Neural cell (in vitro differentiated cells): ENCODE measurements at regions not wholly inside any gene's neighbourhood (a gene's known extent, or its start where the extent isn't known, plus 50 kb on each side); places are given as distances from the start of the nearest gene placed in this dataset.

ENCODE experiments used
- EP300 ChIP-seq: fragments of 450-650 bp; conservative IDR thresholded peaks from 2 replicates; pipeline ENCODE4 v1.6.1; 2014; ENCODE audit warnings: antibody characterized with exemption, mild to moderate bottlenecking, moderate library complexity; ENCODE audit not compliant: poor library complexity, severe bottlenecking
- EZH2 ChIP-seq: fragments of 200-600, 300-800 bp; shearing (Covaris generic), sonication (generic); IDR thresholded peaks from 2 replicates; pipeline ENCODE4 v1.6.1; 2014; ENCODE audit warnings: antibody characterized with exemption, low read length, borderline replicate concordance, mild to moderate bottlenecking; ENCODE audit not compliant: insufficient read depth, poor library complexity, severe bottlenecking
- POLR2AphosphoS5 ChIP-seq: IDR thresholded peaks from 2 replicates; pipeline ENCODE4 v1.6.1; 2012
- RAD21 ChIP-seq: fragments of 450-650 bp; conservative IDR thresholded peaks from 2 replicates; pipeline ENCODE4 v1.6.1; 2014; ENCODE audit warnings: antibody characterized with exemption, mild to moderate bottlenecking, moderate library complexity
- TF ChIP-seq, protein P1 (sequence below): fragments of 450-650 bp; IDR thresholded peaks from 2 replicates; pipeline ENCODE4 v1.5.1; 2014; ENCODE audit warnings: antibody characterized with exemption, mild to moderate bottlenecking, moderate library complexity; ENCODE audit not compliant: poor library complexity, severe bottlenecking

DNA sequence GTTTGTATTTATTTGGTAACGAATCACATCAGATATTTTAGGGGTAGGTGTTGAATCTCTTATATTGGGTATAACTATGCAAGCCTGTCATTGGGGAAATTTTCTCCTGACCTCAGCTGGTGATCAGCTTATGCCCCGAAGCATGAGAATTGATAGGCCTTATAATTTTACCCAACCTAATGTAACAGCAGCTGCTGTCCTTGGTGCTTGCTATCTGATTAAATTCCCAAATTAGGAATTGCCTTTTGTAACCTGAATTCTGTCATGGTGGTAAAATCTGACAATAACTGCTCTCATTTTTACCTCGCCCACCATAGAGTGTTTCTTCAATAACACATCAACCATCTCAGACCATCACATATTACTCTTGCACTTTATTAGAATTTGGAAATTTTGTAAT is 1542.6 kb upstream of the PIK3C3 start:
- TF ChIP-seq, protein P1, sequence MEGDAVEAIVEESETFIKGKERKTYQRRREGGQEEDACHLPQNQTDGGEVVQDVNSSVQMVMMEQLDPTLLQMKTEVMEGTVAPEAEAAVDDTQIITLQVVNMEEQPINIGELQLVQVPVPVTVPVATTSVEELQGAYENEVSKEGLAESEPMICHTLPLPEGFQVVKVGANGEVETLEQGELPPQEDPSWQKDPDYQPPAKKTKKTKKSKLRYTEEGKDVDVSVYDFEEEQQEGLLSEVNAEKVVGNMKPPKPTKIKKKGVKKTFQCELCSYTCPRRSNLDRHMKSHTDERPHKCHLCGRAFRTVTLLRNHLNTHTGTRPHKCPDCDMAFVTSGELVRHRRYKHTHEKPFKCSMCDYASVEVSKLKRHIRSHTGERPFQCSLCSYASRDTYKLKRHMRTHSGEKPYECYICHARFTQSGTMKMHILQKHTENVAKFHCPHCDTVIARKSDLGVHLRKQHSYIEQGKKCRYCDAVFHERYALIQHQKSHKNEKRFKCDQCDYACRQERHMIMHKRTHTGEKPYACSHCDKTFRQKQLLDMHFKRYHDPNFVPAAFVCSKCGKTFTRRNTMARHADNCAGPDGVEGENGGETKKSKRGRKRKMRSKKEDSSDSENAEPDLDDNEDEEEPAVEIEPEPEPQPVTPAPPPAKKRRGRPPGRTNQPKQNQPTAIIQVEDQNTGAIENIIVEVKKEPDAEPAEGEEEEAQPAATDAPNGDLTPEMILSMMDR, result no peak
- TF ChIP-seq POLR2AphosphoS5, result no peak
- no peak for TF ChIP-seq EP300
- TF ChIP-seq EZH2, result no peak
- no peak for TF ChIP-seq RAD21
